ENCODE measurements at regions not wholly inside any gene's neighbourhood (a gene's known extent, or its start where the extent isn't known, plus 50 kb on each side); places are given as distances from the start of the nearest gene placed in this dataset.
A peak's percentile ranks its signal among the peaks of the same experiment; 100 is the strongest.

DNA sequence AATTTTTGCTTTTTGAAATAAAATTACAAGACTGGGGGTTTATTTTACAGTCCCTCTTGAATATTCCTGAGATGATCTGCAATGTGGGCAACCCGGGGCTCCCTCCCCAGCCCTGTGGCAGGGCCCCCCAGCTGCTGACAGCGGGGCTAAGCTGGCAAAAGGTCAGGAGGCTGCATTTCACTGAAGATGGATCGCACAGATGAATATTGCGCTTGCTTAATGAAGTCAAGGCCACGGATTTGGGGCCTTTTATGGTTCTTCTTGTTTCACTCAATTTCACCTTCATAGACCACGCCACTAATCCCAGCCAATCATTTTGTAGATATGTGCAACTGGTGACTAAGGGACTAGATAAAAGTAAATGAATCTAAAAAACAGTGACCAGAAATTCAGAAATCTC, 50.8 kb upstream of the SLC22A15 start:
- H3K4me1 ChIP-seq (ENCODE audit: control insufficient read depth, insufficient read depth, low read length) = peaks cover 43% of the 10 kb centered on the region
- H3K36me3 ChIP-seq (ENCODE audit: control insufficient read depth, insufficient read depth, low read length) = no peaks in the 10 kb centered on the region
- H3K27me3 ChIP-seq (ENCODE audit: control insufficient read depth, insufficient read depth, low read length) = no peaks in the 10 kb centered on the region
- peak overlapping the region; percentile 15; the same call in 1 of the 2 replicates for H3K27ac ChIP-seq (ENCODE audit: low read depth, low read length)
- H3K4me3 ChIP-seq (ENCODE audit: low read depth, low read length) = no peak overlapping the region
- no peak overlapping the region for H3K9ac ChIP-seq (ENCODE audit: low read length)
- H3K9me3 ChIP-seq (ENCODE audit: control insufficient read depth, insufficient read depth, low read depth, low read length) = no peaks in the 10 kb centered on the region
